GM21619 (cell line): ENCODE measurements at regions not wholly inside any gene's neighbourhood (a gene's known extent, or its start where the extent isn't known, plus 50 kb on each side); places are given as distances from the start of the nearest gene placed in this dataset.
"Not testable (repeated sequence)": the region's sequence is repeated elsewhere in the genome, so short reads cannot be mapped to it uniquely, and the experiment has no call there.

ENCODE experiments used
- ATAC-seq: cut with Tn5 transposase; IDR thresholded peaks from one replicate; pipeline ENCODE4 v1.9.1; 2021; ENCODE audit not compliant: unreplicated experiment

GRCh38 chr6:85132091-85132490, 317.8 kb upstream of the NT5E start:
- no peak for ATAC-seq

DNA sequence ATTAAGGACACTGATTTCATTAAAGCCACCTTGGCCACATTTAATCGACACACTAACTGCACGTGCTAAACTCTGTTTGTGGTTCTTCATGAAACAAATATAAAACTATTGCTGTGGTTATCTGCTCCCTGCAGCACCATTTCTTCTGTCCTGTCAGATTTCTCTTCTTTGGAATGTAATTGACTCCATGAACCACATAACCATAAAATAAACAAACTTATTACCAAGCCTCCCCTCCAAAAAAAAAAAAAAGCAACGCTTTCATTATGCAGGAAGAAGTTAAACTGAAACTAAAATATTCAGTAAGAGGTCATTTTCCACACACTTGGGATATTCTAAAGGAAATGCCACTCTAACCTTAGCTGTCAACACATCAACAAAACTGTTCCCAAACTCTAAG, 319.1 kb upstream of the NT5E start:
- no peak for ATAC-seq

DNA sequence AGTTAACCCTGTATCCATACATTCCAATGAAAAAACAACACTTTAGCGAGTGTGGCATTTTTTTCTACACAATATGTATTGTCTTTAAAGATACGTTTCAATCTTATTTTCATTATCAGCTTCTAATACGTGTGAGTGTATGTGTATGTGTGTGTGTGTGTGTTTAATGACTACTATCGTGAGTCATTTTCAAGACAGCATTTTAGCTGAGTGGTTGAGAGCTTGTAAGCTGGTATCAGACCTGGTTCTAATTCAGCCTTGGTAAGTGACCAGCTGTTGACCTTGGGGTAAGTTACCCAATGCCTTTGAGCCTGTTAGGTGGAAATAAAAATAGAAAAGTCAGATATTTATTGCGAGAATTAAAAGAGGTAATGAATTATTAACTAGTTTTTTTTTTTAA, 320.0 kb upstream of the NT5E start:
- no peak for ATAC-seq

GRCh38 chr6:85128781-85129180, 321.1 kb upstream of the NT5E start:
- ATAC-seq = no peak

DNA sequence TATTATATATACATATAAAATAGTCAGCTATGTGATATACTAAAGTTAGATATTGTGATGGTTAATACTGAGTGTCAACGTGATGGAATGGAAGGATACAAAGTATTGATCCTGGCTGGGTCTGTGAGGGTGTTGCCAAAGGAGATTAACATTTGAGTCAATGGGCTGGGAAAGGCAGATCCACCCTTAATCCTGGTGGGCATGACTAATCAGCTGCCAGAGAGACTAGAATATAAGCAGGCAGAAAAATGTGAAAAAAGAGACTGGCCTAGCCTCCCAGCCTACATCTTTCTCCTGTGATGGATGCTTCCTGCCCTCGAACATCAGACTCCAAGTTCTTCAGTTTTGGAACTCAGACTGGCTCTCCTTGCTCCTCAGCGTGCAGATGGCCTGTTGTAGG, 321.6 kb upstream of the NT5E start:
- ATAC-seq = not testable (repeated sequence)

GRCh38 chr6:85127696-85128243, 322.1 kb upstream of the NT5E start:
- no peak for ATAC-seq

- no peak for ATAC-seq
Measured at GRCh38 chr6:85127168-85127498, 322.8 kb upstream of the NT5E start.

DNA sequence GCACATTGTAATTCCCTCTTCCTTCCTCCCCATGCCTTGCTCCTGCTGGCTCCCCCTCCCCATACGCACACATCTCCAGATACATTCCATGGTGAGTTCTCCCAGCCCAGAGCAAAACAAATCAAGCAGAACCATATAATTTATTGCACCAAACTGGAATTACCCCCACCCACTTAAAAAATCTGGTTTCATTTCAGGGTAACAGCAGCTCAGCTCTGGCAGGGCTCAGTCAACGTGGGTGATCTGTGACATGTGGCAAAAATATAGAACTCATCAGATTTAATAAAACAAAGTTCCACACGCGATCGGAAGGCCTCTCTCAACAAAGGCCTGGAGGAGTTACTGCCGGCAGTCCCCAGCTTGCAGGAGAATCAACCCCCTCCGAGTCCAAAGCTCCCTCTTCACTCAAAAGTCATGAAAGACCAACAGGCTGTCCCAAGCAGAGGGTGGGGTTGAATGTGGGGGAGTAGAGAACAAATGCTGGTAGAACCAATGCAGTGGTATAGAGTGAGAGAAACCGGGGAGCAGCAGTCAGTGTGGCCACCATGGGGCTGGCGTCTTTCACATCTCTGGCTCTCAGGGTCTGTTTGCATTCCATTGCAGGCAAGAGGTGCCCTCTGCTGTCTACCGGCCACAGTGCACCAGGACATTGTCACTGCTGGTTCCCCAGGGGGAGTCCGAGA, 323.3 kb upstream of the NT5E start:
- no peak for ATAC-seq

DNA sequence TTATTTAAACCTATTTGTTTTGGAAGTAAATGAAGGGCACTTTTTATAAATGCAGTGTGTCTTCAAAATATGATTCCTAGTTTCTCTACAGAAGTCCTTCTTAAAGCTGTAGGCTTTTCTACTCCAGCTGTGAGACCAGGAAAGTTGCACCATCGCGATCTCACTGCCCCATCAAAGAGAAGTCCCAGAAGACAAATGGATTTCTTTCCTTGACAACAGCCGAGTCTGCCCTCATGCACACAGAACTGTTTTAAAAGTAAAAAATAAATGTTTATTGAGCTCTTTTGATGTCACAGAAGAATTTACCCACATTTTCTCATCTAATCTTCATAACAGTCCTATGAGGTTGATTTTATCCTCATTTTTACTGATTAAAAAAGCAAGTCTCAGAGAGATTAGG, 324.4 kb upstream of the NT5E start:
- no peak for ATAC-seq

GRCh38 chr6:85124472-85125354, 325.2 kb upstream of the NT5E start:
- ATAC-seq = no peak

DNA sequence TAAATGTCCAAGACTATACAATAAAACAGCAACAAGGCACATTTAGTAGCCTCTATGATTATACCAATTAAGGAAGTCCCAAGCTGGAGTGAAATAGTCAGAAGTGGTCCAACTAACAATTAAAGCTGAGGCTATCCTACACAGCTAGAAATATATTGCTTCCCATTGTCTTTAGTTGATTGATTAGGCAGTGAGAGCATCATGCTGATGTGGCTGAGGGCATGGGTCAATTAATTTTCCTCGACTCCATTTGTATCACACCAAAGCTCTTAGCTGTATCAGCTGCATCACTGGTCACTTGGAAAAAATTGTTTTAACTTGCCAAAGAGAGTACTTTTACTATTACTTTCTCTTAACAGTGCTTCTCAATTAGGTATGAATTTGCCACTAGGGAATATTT, 328.7 kb upstream of the NT5E start:
- ATAC-seq = no peak

GRCh38 chr6:85118652-85119235, 331.1 kb upstream of the NT5E start:
- no peak for ATAC-seq

- ATAC-seq = no peak
Measured at GRCh38 chr6:85118233-85118632, 331.6 kb upstream of the NT5E start.

- no peak for ATAC-seq
Measured at GRCh38 chr6:85116475-85116874, 333.4 kb upstream of the NT5E start.

DNA sequence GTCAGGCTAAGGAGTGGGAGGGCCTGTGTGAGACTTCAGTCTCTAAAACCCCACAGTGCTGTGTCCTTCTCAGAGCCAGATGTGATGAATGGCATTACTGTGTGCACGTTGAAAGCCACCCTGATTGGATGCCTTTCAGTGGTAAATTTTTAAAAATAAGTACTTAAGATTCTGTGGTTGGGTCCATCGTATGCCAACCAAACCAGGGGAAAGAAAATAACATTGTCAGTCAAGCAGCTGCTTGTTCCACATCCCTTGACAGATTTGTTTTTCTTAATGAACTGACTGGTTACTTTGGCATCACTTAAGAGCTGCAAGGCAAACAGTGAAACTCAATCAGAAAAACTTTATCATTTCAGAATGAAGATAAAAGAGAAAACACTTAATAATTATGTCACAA, 334.0 kb upstream of the NT5E start:
- no peak for ATAC-seq

DNA sequence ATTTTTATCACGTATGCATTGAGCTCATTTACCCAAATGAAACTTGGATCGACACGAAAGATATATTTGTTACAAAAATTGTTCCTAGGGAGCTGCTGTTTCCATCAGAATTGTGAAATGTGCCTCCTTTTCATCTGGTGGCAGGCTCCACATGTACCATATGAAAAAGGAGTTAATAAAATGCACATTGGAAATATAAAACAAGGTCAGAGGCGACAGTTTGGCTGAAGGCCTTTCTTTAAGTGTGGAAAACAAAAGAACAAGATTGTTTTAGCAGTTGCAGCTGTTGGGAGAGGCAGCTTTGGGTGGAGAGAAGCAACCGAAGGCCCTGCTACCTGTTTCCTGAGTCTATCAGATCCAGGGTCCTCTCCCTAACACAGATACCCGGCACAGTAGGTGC, 334.5 kb upstream of the NT5E start:
- no peak for ATAC-seq

DNA sequence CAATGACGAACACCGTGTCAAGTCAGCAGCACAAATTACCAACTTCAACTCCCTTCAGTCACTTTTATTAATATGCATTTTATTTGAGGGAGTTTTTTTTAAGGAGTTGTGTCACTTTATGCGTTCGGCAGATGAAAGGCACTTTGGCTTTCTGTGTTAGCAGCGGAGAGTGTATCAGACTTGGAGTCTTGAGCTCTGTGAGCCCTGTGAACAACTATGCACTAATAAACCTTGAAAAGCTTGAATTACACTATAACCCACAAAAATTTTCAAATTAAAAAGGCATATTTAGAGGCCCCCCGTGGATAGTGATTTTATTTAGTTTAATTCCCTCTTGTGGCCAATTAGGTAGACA, 335.3 kb upstream of the NT5E start:
- no peak for ATAC-seq

DNA sequence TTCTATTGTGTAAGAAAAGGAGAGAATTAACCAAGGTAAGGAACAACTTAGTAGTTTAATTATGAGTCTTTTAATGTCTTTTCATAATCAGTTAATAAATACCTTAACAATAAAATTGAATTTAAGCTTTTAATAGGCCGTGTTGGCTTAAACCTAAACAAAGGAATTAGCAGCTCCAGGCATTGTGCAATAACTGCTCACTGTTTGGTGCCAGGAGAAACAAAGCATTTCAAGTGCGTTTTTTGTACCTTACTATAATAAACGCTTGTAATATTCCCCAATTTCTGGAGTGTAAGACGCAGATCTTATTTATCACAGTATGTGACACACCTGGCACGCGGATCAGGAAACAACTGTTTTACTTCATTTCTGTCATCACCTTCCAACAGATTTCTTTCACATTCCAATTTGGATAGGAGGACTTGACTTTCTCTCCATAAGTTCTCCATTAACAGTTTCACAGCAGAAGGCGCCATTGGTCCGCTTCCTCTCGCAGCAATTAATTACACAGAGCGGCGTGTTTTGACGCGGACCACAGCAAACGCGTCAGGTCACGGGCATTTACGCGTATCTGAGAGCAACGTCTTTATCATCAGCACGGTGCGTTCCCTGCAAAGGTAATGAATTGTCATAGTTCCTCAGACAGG, 335.8 kb upstream of the NT5E start:
- ATAC-seq = no peak

GRCh38 chr6:85112540-85112939, 337.3 kb upstream of the NT5E start:
- no peak for ATAC-seq

DNA sequence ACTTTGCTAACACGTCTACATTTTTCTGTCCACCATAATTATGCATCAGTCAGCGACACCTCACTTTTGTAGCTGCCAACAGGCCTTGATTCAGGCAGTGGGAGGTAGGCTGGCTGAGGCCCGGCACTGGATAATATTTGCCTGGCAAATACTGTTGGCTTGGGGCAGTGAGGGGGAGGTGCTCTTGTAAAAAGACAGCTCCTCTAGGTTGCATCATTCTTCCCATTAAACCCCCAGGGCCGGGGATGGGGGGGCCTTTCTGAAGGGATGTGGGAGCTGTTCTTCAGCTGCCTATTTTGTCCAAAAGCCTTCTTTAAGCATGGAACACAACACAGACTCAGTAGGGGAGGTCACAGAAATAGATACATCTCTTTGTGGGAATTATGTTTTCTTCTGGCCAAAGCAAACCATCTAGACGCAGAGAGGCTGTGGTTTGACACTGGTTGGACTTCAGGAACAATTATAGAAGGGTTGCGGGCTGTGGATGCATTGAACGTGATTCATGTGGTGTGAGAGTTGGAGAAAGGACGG, 338.3 kb upstream of the NT5E start:
- no peak for ATAC-seq

- no peak for ATAC-seq
Measured at GRCh38 chr6:85110943-85111342, 338.9 kb upstream of the NT5E start.
